ENCODE measurements at regions not wholly inside any gene's neighbourhood (a gene's known extent, or its start where the extent isn't known, plus 50 kb on each side); places are given as distances from the start of the nearest gene placed in this dataset.

GRCh38 chr5:143499480-143500114, 96.1 kb upstream of the NR3C1 start:
- no peak overlapping the region for H2AFZ ChIP-seq (ENCODE audit: low read length, unreplicated experiment)
- no peaks in the 10 kb centered on the region for H3K79me2 ChIP-seq (ENCODE audit: control insufficient read depth, insufficient read depth, low read length, unreplicated experiment)
- H3K27me3 ChIP-seq (ENCODE audit: insufficient read depth, low read length) = no peaks in the 10 kb centered on the region
- peaks cover 19% of the 10 kb centered on the region for H3K4me1 ChIP-seq (ENCODE audit: control insufficient read depth, insufficient read depth, low read length, unreplicated experiment)
- no peak overlapping the region for H3K27ac ChIP-seq (ENCODE audit: low read depth, low read length)
- H3K4me3 ChIP-seq (ENCODE audit: low read depth, low read length) = no peak overlapping the region
- no peaks in the 10 kb centered on the region for H3K36me3 ChIP-seq (ENCODE audit: insufficient read depth, low read length)

DNA sequence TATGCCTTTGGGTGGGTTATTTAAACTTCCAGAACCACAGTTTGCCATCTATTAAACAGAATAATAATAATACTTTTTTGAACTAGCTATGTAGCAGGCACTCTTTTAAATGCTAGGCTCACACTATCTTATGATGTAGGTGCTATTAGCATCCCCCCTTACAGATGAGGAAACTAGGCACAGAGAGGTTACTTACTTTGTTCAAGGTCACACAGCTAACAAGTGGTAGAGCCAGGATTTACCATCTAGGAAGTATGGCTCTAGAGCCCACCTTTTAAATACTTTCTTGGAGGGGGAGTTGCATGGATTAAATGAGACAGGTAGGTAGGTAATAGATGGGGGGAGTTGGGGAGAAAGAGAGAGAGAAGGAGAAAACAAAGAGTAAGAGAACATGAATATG, 95.3 kb upstream of the NR3C1 start:
- H2AFZ ChIP-seq (ENCODE audit: low read length, unreplicated experiment) = no peak overlapping the region
- H3K4me3 ChIP-seq (ENCODE audit: low read depth, low read length) = no peak overlapping the region
- H3K79me2 ChIP-seq (ENCODE audit: control insufficient read depth, insufficient read depth, low read length, unreplicated experiment) = no peaks in the 10 kb centered on the region
- H3K27me3 ChIP-seq (ENCODE audit: insufficient read depth, low read length) = no peaks in the 10 kb centered on the region
- H3K27ac ChIP-seq (ENCODE audit: low read depth, low read length) = no peak overlapping the region
- peaks cover 26% of the 10 kb centered on the region for H3K4me1 ChIP-seq (ENCODE audit: control insufficient read depth, insufficient read depth, low read length, unreplicated experiment)
- H3K36me3 ChIP-seq (ENCODE audit: insufficient read depth, low read length) = no peaks in the 10 kb centered on the region

DNA sequence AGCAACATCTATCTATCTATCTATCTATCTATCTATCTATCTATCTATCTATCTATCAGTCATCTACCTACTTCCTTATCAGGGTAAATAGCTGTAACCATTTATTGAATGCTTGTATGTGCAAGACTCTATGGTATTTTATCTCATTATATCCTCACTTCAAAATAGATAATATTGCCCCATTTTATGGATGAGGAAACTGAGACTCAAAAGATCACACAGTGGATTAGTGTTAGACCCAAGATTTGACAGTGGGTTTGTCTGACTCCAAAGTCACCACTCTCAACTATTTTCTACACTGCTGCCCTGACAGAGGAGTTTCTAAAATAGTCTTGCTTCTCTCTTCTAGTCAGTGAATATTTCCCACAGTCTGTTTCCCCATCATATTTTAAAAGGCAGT, 94.3 kb upstream of the NR3C1 start:
- no peaks in the 10 kb centered on the region for H3K27me3 ChIP-seq (ENCODE audit: insufficient read depth, low read length)
- H3K79me2 ChIP-seq (ENCODE audit: control insufficient read depth, insufficient read depth, low read length, unreplicated experiment) = no peaks in the 10 kb centered on the region
- H3K27ac ChIP-seq (ENCODE audit: low read depth, low read length) = no peak overlapping the region
- no peak overlapping the region for H2AFZ ChIP-seq (ENCODE audit: low read length, unreplicated experiment)
- H3K4me1 ChIP-seq (ENCODE audit: control insufficient read depth, insufficient read depth, low read length, unreplicated experiment) = peaks cover 29% of the 10 kb centered on the region
- no peak overlapping the region for H3K4me3 ChIP-seq (ENCODE audit: low read depth, low read length)
- H3K36me3 ChIP-seq (ENCODE audit: insufficient read depth, low read length) = no peaks in the 10 kb centered on the region

DNA sequence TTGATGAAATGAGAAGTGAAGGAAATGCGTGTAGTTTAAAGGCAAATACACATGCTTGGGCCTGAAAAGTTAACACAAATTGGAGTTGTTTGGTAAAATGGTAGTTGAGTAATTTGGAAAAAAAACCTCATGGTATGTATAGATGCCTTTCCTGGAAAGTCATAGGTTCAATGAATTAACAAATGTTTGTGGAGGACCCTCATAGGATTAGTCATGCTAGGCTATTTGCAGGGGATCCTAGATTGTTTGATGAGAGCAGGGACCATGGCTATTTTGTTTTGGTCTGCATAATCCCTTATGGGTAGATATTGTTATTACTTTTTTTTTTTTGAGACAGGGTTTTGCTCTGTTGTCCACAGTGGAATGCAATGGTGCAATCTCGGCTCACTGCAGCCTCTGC, 93.5 kb upstream of the NR3C1 start:
- H3K4me3 ChIP-seq (ENCODE audit: low read depth, low read length) = no peak overlapping the region
- H2AFZ ChIP-seq (ENCODE audit: low read length, unreplicated experiment) = no peak overlapping the region
- H3K27ac ChIP-seq (ENCODE audit: low read depth, low read length) = no peak overlapping the region
- H3K4me1 ChIP-seq (ENCODE audit: control insufficient read depth, insufficient read depth, low read length, unreplicated experiment) = peaks cover 29% of the 10 kb centered on the region
- H3K79me2 ChIP-seq (ENCODE audit: control insufficient read depth, insufficient read depth, low read length, unreplicated experiment) = no peaks in the 10 kb centered on the region
- no peaks in the 10 kb centered on the region for H3K36me3 ChIP-seq (ENCODE audit: insufficient read depth, low read length)
- H3K27me3 ChIP-seq (ENCODE audit: insufficient read depth, low read length) = no peaks in the 10 kb centered on the region

DNA sequence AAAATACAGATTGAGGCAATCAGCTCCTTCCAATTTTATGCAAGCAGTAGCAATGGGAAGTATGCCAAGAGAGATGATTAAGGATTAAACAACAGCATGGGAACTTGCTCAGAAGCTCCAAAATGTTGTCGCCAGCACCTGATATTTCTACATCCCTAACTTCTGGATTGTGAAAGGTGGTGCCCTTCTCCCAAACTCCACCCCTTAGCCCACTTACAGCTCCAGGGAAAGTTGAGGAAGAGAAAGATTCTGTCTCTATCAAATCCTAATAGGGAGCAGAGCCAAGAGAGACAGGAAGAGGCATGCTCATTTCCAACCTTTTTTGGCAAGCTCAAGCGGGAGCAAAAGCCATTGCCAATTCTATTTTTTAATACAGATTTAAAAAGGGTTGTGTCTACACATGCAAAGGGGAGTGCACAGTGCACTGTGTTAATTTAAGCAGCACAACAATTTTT, 92.4 kb upstream of the NR3C1 start:
- H3K27me3 ChIP-seq (ENCODE audit: insufficient read depth, low read length) = no peaks in the 10 kb centered on the region
- H3K79me2 ChIP-seq (ENCODE audit: control insufficient read depth, insufficient read depth, low read length, unreplicated experiment) = no peaks in the 10 kb centered on the region
- H3K36me3 ChIP-seq (ENCODE audit: insufficient read depth, low read length) = no peaks in the 10 kb centered on the region
- H3K27ac ChIP-seq (ENCODE audit: low read depth, low read length) = peak overlapping the region; percentile 68
- H3K4me1 ChIP-seq (ENCODE audit: control insufficient read depth, insufficient read depth, low read length, unreplicated experiment) = peaks cover 29% of the 10 kb centered on the region
- 0 out of 2 replicates have a peak overlapping the region, but pooled peaks have one; percentile 5 for H3K4me3 ChIP-seq (ENCODE audit: low read depth, low read length)
- peak overlapping the region; percentile 46 for H2AFZ ChIP-seq (ENCODE audit: low read length, unreplicated experiment)

DNA sequence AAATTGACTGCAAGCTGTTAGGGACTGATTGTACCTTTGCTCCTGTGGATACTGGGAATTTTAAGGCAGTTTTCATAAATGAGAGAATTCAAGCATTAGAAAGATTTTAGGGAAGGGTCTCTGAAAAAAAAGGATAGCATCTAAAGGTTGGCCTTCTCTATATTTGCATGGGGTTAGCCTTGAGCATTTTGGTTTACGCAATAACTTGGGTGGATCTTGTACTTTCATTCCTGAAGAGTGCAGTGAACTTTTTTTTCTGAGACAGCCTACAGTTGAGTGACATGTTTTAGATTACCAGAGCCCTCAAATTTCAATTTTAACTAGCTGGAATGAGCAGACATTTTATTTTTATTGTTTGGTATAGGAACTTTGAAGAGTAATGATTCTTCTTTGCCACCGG, 91.6 kb upstream of the NR3C1 start:
- Histone ChIP-seq H3K4me3 (ENCODE audit: low read depth, low read length) (0 out of 2 replicates have a peak overlapping the region, but pooled peaks have one; percentile 5), H2AFZ (ENCODE audit: low read length, unreplicated experiment) (no peak overlapping the region), H3K79me2 (ENCODE audit: control insufficient read depth, insufficient read depth, low read length, unreplicated experiment) (no peaks in the 10 kb centered on the region), H3K4me1 (ENCODE audit: control insufficient read depth, insufficient read depth, low read length, unreplicated experiment) (peaks cover 29% of the 10 kb centered on the region), H3K27me3 (ENCODE audit: insufficient read depth, low read length) (no peaks in the 10 kb centered on the region), H3K27ac (ENCODE audit: low read depth, low read length) (peak overlapping the region; percentile 68), H3K36me3 (ENCODE audit: insufficient read depth, low read length) (no peaks in the 10 kb centered on the region)

DNA sequence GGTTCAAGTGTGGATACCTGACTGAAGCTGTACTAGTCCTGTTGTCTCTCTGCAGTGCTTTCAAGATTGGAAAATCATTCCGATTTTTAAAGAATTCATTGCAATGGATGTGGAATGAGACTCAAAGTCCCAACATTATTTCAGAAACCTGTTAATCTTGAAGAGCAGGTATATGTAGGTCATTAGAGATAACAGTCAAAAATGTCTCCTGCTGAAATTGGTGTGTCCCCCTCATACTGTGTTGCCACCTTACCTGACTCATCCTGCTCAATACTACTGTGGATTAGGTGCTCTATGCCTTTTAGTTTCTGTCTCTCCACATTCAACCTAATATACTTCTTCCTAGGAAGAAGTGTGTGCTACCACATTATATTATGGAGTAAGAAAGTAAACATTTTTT, 91.1 kb upstream of the NR3C1 start:
- Histone ChIP-seq H3K27me3 (ENCODE audit: insufficient read depth, low read length) (no peaks in the 10 kb centered on the region), H3K27ac (ENCODE audit: low read depth, low read length) (peak overlapping the region; percentile 32; the same call in 1 of the 2 replicates), H3K4me1 (ENCODE audit: control insufficient read depth, insufficient read depth, low read length, unreplicated experiment) (peaks cover 29% of the 10 kb centered on the region), H3K36me3 (ENCODE audit: insufficient read depth, low read length) (no peaks in the 10 kb centered on the region), H3K79me2 (ENCODE audit: control insufficient read depth, insufficient read depth, low read length, unreplicated experiment) (no peaks in the 10 kb centered on the region), H2AFZ (ENCODE audit: low read length, unreplicated experiment) (no peak overlapping the region), H3K4me3 (ENCODE audit: low read depth, low read length) (no peak overlapping the region)

DNA sequence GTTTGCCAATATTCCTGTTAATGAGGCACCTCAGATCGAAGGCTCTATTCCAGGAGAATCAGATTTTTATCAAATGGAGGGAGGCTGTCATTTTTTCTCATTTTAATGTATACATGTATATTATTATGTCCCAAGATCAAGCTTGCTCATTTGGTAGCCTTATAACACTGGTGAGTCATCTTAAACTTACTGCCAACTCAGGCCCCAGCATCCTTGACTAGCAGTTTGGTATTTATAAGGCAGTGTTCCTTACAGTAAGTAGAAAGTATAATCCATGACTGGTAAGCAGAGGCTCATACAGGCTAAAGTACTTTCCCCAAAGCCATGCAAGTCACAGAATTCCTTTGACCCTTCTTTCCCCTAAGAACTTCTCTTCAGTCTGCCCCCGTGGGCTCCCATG, 90.7 kb upstream of the NR3C1 start:
- H2AFZ ChIP-seq (ENCODE audit: low read length, unreplicated experiment) = no peak overlapping the region
- peaks cover 29% of the 10 kb centered on the region for H3K4me1 ChIP-seq (ENCODE audit: control insufficient read depth, insufficient read depth, low read length, unreplicated experiment)
- no peak overlapping the region for H3K4me3 ChIP-seq (ENCODE audit: low read depth, low read length)
- H3K79me2 ChIP-seq (ENCODE audit: control insufficient read depth, insufficient read depth, low read length, unreplicated experiment) = no peaks in the 10 kb centered on the region
- H3K36me3 ChIP-seq (ENCODE audit: insufficient read depth, low read length) = no peaks in the 10 kb centered on the region
- H3K27ac ChIP-seq (ENCODE audit: low read depth, low read length) = peak overlapping the region; percentile 32; the same call in 1 of the 2 replicates
- H3K27me3 ChIP-seq (ENCODE audit: insufficient read depth, low read length) = no peaks in the 10 kb centered on the region

- peaks cover 29% of the 10 kb centered on the region for H3K4me1 ChIP-seq (ENCODE audit: control insufficient read depth, insufficient read depth, low read length, unreplicated experiment)
- H3K27me3 ChIP-seq (ENCODE audit: insufficient read depth, low read length) = no peaks in the 10 kb centered on the region
- no peak overlapping the region for H3K27ac ChIP-seq (ENCODE audit: low read depth, low read length)
- H2AFZ ChIP-seq (ENCODE audit: low read length, unreplicated experiment) = no peak overlapping the region
- H3K79me2 ChIP-seq (ENCODE audit: control insufficient read depth, insufficient read depth, low read length, unreplicated experiment) = no peaks in the 10 kb centered on the region
- no peak overlapping the region for H3K4me3 ChIP-seq (ENCODE audit: low read depth, low read length)
- no peaks in the 10 kb centered on the region for H3K36me3 ChIP-seq (ENCODE audit: insufficient read depth, low read length)
Measured at GRCh38 chr5:143492783-143493182, 89.3 kb upstream of the NR3C1 start.

- Histone ChIP-seq H3K27me3 (ENCODE audit: insufficient read depth, low read length) (no peaks in the 10 kb centered on the region), H3K4me1 (ENCODE audit: control insufficient read depth, insufficient read depth, low read length, unreplicated experiment) (peaks cover 29% of the 10 kb centered on the region), H3K27ac (ENCODE audit: low read depth, low read length) (no peak overlapping the region), H3K79me2 (ENCODE audit: control insufficient read depth, insufficient read depth, low read length, unreplicated experiment) (no peaks in the 10 kb centered on the region), H3K4me3 (ENCODE audit: low read depth, low read length) (no peak overlapping the region), H3K36me3 (ENCODE audit: insufficient read depth, low read length) (no peaks in the 10 kb centered on the region), H2AFZ (ENCODE audit: low read length, unreplicated experiment) (no peak overlapping the region)
Measured at GRCh38 chr5:143491646-143492045, 88.2 kb upstream of the NR3C1 start.

DNA sequence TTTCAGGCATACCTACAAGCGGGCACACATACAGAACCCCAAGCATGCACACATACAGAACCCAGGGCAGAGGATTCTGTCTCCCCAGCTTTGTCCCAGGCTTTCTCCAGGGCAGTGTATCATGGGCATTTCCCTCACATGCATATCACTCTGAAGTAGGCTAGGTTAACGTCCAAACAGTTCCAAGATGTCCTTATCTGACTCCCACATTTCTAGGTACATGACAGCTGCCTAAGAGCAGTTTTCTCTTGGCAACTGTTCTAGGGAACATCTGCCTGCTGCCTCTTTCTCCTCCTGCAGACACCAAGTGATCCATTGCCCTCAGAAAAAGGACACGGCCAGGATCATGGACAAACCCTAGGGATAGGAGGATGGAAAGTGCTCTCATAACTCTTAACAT, 84.9 kb upstream of the NR3C1 start:
- Histone ChIP-seq H3K36me3 (ENCODE audit: insufficient read depth, low read length) (no peaks in the 10 kb centered on the region), H3K4me1 (ENCODE audit: control insufficient read depth, insufficient read depth, low read length, unreplicated experiment) (no peaks in the 10 kb centered on the region), H3K79me2 (ENCODE audit: control insufficient read depth, insufficient read depth, low read length, unreplicated experiment) (no peaks in the 10 kb centered on the region), H3K27ac (ENCODE audit: low read depth, low read length) (no peak overlapping the region), H3K27me3 (ENCODE audit: insufficient read depth, low read length) (no peaks in the 10 kb centered on the region), H2AFZ (ENCODE audit: low read length, unreplicated experiment) (no peak overlapping the region), H3K4me3 (ENCODE audit: low read depth, low read length) (no peak overlapping the region)

Data from ACC112 (cell line).